PC-3 (cell line): ENCODE measurements at regions not wholly inside any gene's neighbourhood (a gene's known extent, or its start where the extent isn't known, plus 50 kb on each side); places are given as distances from the start of the nearest gene placed in this dataset.

Experiments used
- EZH2 ChIP-seq: fragments of 300-600 bp; sonication (generic); IDR thresholded peaks from one replicate; pipeline ENCODE4 v1.6.1; 2017; ENCODE audit warnings: antibody characterized with exemption, mild to moderate bottlenecking, low read length; ENCODE audit not compliant: unreplicated experiment
- TF ChIP-seq, protein P1 (sequence below): fragments of 300-600 bp; sonication (generic); conservative IDR thresholded peaks from 2 replicates; pipeline ENCODE4 v1.5.1; 2017; ENCODE audit warnings: antibody characterized with exemption, low read depth, mild to moderate bottlenecking, low read length

GRCh38 chr1:198904321-198904720 is 265.5 kb downstream of the PTPRC start:
- TF ChIP-seq, protein P1, sequence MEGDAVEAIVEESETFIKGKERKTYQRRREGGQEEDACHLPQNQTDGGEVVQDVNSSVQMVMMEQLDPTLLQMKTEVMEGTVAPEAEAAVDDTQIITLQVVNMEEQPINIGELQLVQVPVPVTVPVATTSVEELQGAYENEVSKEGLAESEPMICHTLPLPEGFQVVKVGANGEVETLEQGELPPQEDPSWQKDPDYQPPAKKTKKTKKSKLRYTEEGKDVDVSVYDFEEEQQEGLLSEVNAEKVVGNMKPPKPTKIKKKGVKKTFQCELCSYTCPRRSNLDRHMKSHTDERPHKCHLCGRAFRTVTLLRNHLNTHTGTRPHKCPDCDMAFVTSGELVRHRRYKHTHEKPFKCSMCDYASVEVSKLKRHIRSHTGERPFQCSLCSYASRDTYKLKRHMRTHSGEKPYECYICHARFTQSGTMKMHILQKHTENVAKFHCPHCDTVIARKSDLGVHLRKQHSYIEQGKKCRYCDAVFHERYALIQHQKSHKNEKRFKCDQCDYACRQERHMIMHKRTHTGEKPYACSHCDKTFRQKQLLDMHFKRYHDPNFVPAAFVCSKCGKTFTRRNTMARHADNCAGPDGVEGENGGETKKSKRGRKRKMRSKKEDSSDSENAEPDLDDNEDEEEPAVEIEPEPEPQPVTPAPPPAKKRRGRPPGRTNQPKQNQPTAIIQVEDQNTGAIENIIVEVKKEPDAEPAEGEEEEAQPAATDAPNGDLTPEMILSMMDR, result no peak
- TF ChIP-seq EZH2, result no peak
